ENCODE measurements at regions not wholly inside any gene's neighbourhood (a gene's known extent, or its start where the extent isn't known, plus 50 kb on each side); places are given as distances from the start of the nearest gene placed in this dataset.

GRCh38 chr3:102248981-102249705 is 185.7 kb upstream of the ZPLD1 start:
- POLR2A ChIA-PET: no interaction called here
- FAIRE-seq: no peak

DNA sequence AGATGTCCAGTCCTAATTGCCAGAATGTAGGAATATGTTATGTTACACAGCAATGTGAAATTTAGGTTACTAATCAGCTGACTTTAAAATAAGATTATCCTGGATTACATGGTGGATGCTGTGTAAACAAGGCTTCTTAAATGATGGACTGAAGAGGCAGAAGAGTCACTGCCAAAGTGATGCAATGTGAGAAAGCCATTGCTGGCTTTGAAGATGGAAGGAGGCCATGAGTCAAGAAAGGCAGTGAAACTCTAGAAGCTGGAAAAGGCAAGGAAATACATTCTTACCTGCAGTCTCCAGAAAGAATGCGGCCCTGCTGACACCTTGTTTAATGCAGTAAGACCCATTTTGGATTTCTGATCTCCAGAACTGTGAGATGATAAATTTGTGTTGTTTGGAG is 179.1 kb upstream of the ZPLD1 start:
- Histone ChIP-seq H3K4me3 (replicated peaks in 1 of 3; ENCODE audit: insufficient read depth in 1 of 3, low read depth in 1 of 3, low read length in 3 of 3) (no peak overlapping the region), H3K4me1 (ENCODE audit: control insufficient read depth, extremely low read depth, insufficient read depth, low read length) (no peaks in the 10 kb centered on the region), H3K9me3 (replicated peaks; ENCODE audit: control insufficient read depth, insufficient read depth, low read length) (no peaks in the 10 kb centered on the region), H4K20me1 (replicated peaks; ENCODE audit: control insufficient read depth, extremely low read depth, insufficient read depth, low read length) (no peaks in the 10 kb centered on the region), H2AFZ (ENCODE audit: low read depth, low read length) (no peak overlapping the region), H3K4me2 (ENCODE audit: insufficient read depth, low read length) (no peak overlapping the region), H3K9ac (replicated peaks; ENCODE audit: extremely low read depth, insufficient read depth, low read length) (no peak overlapping the region), H3K36me3 (ENCODE audit: control insufficient read depth in 2 of 2, extremely low read depth in 1 of 2, insufficient read depth in 2 of 2, low read length in 2 of 2) (no peaks in the 10 kb centered on the region), H3K27me3 (ENCODE audit: control insufficient read depth in 2 of 2, insufficient read depth in 2 of 2, low read length in 2 of 2) (peaks cover 1 to 5% of the 10 kb centered on the region in 2 experiments), H3K27ac (ENCODE audit: insufficient read depth, low read depth, low read length) (no peak overlapping the region), H3K79me2 (ENCODE audit: control insufficient read depth, insufficient read depth, low read length) (no peaks in the 10 kb centered on the region), H3K9me1 (replicated peaks; ENCODE audit: control insufficient read depth, extremely low read depth, insufficient read depth, low read length) (no peaks in the 10 kb centered on the region)
- POLR2A ChIA-PET: no interaction called here
- DNase-seq (ENCODE audit: low read depth, low spot score) (no peak), FAIRE-seq (no peak)
- CTCF ChIA-PET: no interaction called here
- intact Hi-C loops (cut with micrococcal nuclease) (no loop called here), dilution Hi-C loops (cut with MboI; ENCODE audit: extremely low pct_ligation_motif_present, low sequenced_read_pairs) (no loop called here)
- BruUV-seq (replicated peaks): no TSS peak
- no peak for TF ChIP-seq MYC (IDR thresholded peaks at IDR 0.05; ENCODE audit: low read depth, low read length)
- TF ChIP-seq, protein P1, sequence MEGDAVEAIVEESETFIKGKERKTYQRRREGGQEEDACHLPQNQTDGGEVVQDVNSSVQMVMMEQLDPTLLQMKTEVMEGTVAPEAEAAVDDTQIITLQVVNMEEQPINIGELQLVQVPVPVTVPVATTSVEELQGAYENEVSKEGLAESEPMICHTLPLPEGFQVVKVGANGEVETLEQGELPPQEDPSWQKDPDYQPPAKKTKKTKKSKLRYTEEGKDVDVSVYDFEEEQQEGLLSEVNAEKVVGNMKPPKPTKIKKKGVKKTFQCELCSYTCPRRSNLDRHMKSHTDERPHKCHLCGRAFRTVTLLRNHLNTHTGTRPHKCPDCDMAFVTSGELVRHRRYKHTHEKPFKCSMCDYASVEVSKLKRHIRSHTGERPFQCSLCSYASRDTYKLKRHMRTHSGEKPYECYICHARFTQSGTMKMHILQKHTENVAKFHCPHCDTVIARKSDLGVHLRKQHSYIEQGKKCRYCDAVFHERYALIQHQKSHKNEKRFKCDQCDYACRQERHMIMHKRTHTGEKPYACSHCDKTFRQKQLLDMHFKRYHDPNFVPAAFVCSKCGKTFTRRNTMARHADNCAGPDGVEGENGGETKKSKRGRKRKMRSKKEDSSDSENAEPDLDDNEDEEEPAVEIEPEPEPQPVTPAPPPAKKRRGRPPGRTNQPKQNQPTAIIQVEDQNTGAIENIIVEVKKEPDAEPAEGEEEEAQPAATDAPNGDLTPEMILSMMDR (IDR thresholded peaks at IDR 0.05; ENCODE audit: extremely low read depth in 1 of 2, insufficient read depth in 1 of 2, low read depth in 1 of 2, low read length in 2 of 2): no peak
- TF ChIP-seq POLR2A (IDR thresholded peaks at IDR 0.05; ENCODE audit: low read depth, low read length): no peak
- TF ChIP-seq EZH2 (IDR thresholded peaks at IDR 0.05; ENCODE audit: borderline replicate concordance, low read depth, low read length, severe bottlenecking): no peak
- TF ChIP-seq GATA2 (IDR thresholded peaks at IDR 0.05; ENCODE audit: insufficient read depth, insufficient read length, low read depth, low read length): no peak
- TF ChIP-seq MAX (IDR thresholded peaks at IDR 0.05; ENCODE audit: insufficient read depth, insufficient read length): no peak
- TF ChIP-seq JUN (IDR thresholded peaks at IDR 0.05; ENCODE audit: borderline replicate concordance, insufficient read depth, insufficient read length, low read depth): no peak

More at GRCh38 chr3:102248981-102249705, 185.7 kb upstream of the ZPLD1 start:
- Histone ChIP-seq H2AFZ (ENCODE audit: low read depth, low read length) (no peak overlapping the region), H3K79me2 (ENCODE audit: control insufficient read depth, insufficient read depth, low read length) (no peaks in the 10 kb centered on the region), H3K9me3 (replicated peaks; ENCODE audit: control insufficient read depth, insufficient read depth, low read length) (no peaks in the 10 kb centered on the region), H3K36me3 (ENCODE audit: control insufficient read depth in 2 of 2, extremely low read depth in 1 of 2, insufficient read depth in 2 of 2, low read length in 2 of 2) (no peaks in the 10 kb centered on the region), H3K4me1 (ENCODE audit: control insufficient read depth, extremely low read depth, insufficient read depth, low read length) (no peaks in the 10 kb centered on the region), H3K4me2 (ENCODE audit: insufficient read depth, low read length) (no peak overlapping the region), H3K27ac (ENCODE audit: insufficient read depth, low read depth, low read length) (no peak overlapping the region), H4K20me1 (replicated peaks; ENCODE audit: control insufficient read depth, extremely low read depth, insufficient read depth, low read length) (no peaks in the 10 kb centered on the region), H3K9ac (replicated peaks; ENCODE audit: extremely low read depth, insufficient read depth, low read length) (no peak overlapping the region), H3K27me3 (ENCODE audit: control insufficient read depth in 2 of 2, insufficient read depth in 2 of 2, low read length in 2 of 2) (peaks cover 4 to 16% of the 10 kb centered on the region in 2 experiments), H3K9me1 (replicated peaks; ENCODE audit: control insufficient read depth, extremely low read depth, insufficient read depth, low read length) (no peaks in the 10 kb centered on the region), H3K4me3 (replicated peaks in 1 of 3; ENCODE audit: insufficient read depth in 1 of 3, low read depth in 1 of 3, low read length in 3 of 3) (no peak overlapping the region)
- dilution Hi-C loops (cut with MboI; ENCODE audit: extremely low pct_ligation_motif_present, low sequenced_read_pairs): no loop called here
- peak; percentile 35 for TF ChIP-seq GATA2 (IDR thresholded peaks at IDR 0.05; ENCODE audit: insufficient read depth, insufficient read length, low read depth, low read length)
- TF ChIP-seq POLR2AphosphoS5 (IDR thresholded peaks at IDR 0.05; ENCODE audit: insufficient read depth, low read depth, low read length): no peak
- no TSS peak for BruUV-seq (replicated peaks)
- DNase-seq (ENCODE audit: low read depth, low spot score): no peak
- CTCF ChIA-PET: interaction anchor here (0.6 to 1.4 kb wide), 3 partner anchors 20 to 39 kb away, joined by 5 to 7 read pairs (median 5); no protein-coding TSS in a partner anchor
- intact Hi-C loops (cut with micrococcal nuclease): no loop called here
